Sigmoid colon (tissue), 6 donors: ENCODE measurements at regions not wholly inside any gene's neighbourhood (a gene's known extent, or its start where the extent isn't known, plus 50 kb on each side); places are given as distances from the start of the nearest gene placed in this dataset.

Experiments
- DNase-seq: peaks from one replicate; pipeline ENCODE4 v3.0.0-alpha.2; 2019
- H3K27ac ChIP-seq, 4 donors: fragments of 200-600 bp; sonication (generic); one replicate each; pipeline ENCODE4 v1.5.1; 2016 to 2019; ENCODE audit warnings: mild to moderate bottlenecking in 1 of 4
- H3K27me3 ChIP-seq, 3 donors: fragments of 200-600 bp; sonication (generic); one replicate each; pipeline ENCODE4 v1.5.1; 2019; ENCODE audit warnings: mild to moderate bottlenecking in 1 of 3
- H3K36me3 ChIP-seq, 4 donors: fragments of 200-600 bp; sonication (generic); one replicate each; pipeline ENCODE4 v1.5.1; 2016 to 2019
- H3K4me1 ChIP-seq, 4 donors: fragments of 200-600 bp; sonication (generic); one replicate each; pipeline ENCODE4 v1.5.1; 2017 to 2019
- H3K4me3 ChIP-seq, 4 donors: fragments of 200-600 bp; sonication (generic); one replicate each; pipeline ENCODE4 v1.5.1; 2017 to 2019; ENCODE audit warnings: mild to moderate bottlenecking in 2 of 4, moderate library complexity in 1 of 4
- H3K9me3 ChIP-seq, 4 donors: fragments of 200-600 bp in 3 of 4; sonication (generic) in 3 of 4; one replicate each; pipeline versions ENCODE4 v1.5.1 to v1.6.1; 2013 to 2019
- EP300 ChIP-seq, 4 donors: sonication (generic); formaldehyde crosslinking; IDR thresholded peaks; one replicate each; pipeline ENCODE4 v1.6.1; 2017; ENCODE audit warnings: antibody characterized with exemption in 4 of 4
- POLR2A ChIP-seq, 2 donors: fragments of 450-650 bp; IDR thresholded peaks; one replicate each; pipeline ENCODE4 v1.6.1; 2016; ENCODE audit warnings: antibody characterized with exemption in 2 of 2, mild to moderate bottlenecking in 2 of 2, moderate library complexity in 2 of 2
- POLR2AphosphoS5 ChIP-seq, 4 donors: sonication (generic); formaldehyde crosslinking; IDR thresholded peaks; one replicate each; pipeline ENCODE4 v1.6.1; 2017; ENCODE audit warnings: antibody characterized with exemption in 4 of 4
- WGBS, 2 donors: extraction: QIAGEN DNeasy Blood & Tissue Kit; methylation state at CpG; one replicate each; pipeline ENCODE4 v1.1.7; 2013; 5-methylcytosine and 5-hydroxymethylcytosine counted together
- intact Hi-C: fragments of 100-400 bp; cut with DNase I; formaldehyde crosslinking; loops from one replicate; pipeline ENCODE4 v1.15.1; 2023
- TF ChIP-seq, protein P1 (sequence below), 4 experiments: fragments of 450-650 bp in 3 of 4; fragments of 200-600 bp in 1 of 4; IDR thresholded peaks; one replicate each; pipeline ENCODE4 v1.5.1; 2016 to 2019; ENCODE audit warnings: antibody characterized with exemption in 4 of 4, mild to moderate bottlenecking in 3 of 4, moderate library complexity in 2 of 4
- donor health status: healthy with polysubstance abuse.
- donor health status: healthy.

DNA sequence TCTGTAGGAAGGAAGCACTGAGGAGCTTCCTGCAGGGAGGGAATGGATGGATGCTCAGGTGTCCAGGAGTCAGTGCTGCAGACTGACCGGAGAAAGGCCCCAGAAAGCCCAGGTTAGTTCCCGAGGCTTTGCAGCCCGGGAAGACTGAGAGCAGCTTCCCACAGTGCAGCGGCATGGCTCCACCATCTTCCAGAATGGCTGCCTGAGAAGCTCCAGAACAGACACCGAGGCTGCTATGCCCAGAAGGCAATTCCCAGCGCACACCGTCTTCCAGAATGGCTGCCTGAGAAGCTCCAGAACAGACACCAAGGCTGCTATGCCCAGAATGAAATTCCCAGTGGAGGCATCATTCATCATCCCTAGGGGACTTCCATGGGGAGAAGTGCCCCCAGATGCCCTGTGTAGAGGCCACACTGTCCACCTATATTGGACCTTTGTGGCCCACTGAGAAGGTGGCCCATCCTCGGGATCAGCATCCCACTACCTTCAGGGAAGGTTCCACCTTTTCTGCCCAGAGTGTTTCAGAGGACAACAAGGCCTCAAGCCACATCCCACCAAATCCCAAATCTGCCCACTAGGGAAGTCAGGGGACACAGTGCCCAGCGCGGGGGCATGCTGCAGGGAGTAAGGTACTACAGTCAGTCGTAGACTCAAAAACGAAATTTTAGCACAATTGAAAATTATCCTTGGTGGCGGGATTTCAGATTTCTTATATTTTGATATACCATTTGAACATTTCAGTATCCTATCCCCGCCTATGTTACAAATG lies 80.5 kb downstream of the KCNF1 start:
- H3K27ac ChIP-seq, result no peak overlapping the region
- intact Hi-C loops, result no loop called here
- H3K4me1 ChIP-seq, result peaks cover 0 to 15% (median 14%) of the 10 kb centered on the region in 4 donors

DNA sequence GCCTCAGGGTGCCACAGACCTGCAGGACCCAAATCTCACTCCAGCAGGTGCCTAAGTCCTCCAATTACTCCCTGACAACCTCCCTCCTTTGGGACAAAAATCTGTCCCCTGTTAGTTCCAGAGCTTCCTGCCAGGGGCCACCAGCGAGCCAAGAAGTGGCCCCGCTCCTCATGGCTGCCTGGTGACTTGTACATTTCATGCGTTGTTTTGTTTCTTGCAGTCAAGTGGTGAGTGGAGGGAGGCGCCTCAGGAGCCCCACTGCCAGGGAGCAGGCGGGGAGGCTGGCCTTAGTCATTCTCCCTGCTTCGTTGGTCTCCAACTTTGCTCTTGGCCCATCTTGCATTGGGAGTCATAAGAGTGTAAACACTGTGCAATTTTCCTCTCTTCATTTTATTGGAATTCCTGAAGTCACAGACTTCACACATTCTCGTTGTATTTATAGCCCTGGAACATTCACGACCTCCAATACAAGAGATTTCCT lies 81.3 kb downstream of the KCNF1 start:
- WGBS, 2 donors, result 53 to 56% methylated on average over 8 of the region's 8 CpGs
- Histone ChIP-seq H3K4me3 (no peak overlapping the region), H3K4me1 (peaks cover 0 to 15% (median 14%) of the 10 kb centered on the region in 4 donors), H3K27ac (peak overlapping the region in 2 of 4 donors; percentile 23 to 37), H3K36me3 (no peaks in the 10 kb centered on the region), H3K27me3 (no peaks in the 10 kb centered on the region), H3K9me3 (no peaks in the 10 kb centered on the region)
- intact Hi-C loops, result no loop called here
- no peak for TF ChIP-seq EP300 (IDR thresholded peaks at IDR 0.05)
- peak in 1 of 4 donors; percentile 23 for TF ChIP-seq POLR2AphosphoS5 (IDR thresholded peaks at IDR 0.05)
- DNase-seq, result peak; percentile 66

More for the DNA sequence above, 80.5 kb downstream of the KCNF1 start:
- peak; percentile 28 for DNase-seq
- WGBS, 2 donors, result 85 to 88% methylated on average over 14 of the region's 14 CpGs
- Histone ChIP-seq H3K27me3 (no peaks in the 10 kb centered on the region), H3K36me3 (no peaks in the 10 kb centered on the region), H3K9me3 (no peaks in the 10 kb centered on the region), H3K4me3 (no peak overlapping the region)
- TF ChIP-seq POLR2A (IDR thresholded peaks at IDR 0.05) (no peak), EP300 (IDR thresholded peaks at IDR 0.05) (no peak), POLR2AphosphoS5 (IDR thresholded peaks at IDR 0.05) (no peak)
- TF ChIP-seq, protein P1, sequence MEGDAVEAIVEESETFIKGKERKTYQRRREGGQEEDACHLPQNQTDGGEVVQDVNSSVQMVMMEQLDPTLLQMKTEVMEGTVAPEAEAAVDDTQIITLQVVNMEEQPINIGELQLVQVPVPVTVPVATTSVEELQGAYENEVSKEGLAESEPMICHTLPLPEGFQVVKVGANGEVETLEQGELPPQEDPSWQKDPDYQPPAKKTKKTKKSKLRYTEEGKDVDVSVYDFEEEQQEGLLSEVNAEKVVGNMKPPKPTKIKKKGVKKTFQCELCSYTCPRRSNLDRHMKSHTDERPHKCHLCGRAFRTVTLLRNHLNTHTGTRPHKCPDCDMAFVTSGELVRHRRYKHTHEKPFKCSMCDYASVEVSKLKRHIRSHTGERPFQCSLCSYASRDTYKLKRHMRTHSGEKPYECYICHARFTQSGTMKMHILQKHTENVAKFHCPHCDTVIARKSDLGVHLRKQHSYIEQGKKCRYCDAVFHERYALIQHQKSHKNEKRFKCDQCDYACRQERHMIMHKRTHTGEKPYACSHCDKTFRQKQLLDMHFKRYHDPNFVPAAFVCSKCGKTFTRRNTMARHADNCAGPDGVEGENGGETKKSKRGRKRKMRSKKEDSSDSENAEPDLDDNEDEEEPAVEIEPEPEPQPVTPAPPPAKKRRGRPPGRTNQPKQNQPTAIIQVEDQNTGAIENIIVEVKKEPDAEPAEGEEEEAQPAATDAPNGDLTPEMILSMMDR (IDR thresholded peaks at IDR 0.05), result no peak

DNA sequence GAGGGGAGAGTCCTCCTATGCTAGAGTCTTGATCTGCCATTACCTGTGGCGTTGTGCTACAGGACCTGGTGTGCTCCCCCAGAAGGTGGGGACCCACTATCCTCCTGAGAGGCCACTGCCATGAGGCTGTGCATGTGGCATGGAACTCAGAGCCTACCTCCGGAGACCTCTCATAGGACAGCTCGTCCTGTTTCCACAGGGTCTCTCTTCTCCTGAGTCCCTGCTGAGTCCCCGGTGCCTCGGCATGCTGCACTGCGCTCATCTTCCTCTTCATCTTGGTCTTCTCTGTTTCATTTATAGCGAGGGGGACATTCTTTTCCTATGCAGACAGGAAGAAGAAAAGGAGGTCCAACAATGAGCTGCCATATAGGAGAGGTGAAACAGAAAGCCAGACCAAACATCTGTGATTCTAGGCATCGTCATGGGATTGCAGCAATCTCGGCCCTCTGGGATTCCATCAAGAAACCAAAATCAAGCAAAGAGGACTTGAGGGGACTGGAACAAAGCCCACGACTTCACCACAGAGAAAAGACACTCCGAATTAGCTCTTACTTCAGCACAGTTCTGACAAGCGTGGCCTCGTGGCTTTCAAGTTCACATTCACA lies 83.7 kb downstream of the KCNF1 start:
- no peaks in the 10 kb centered on the region for H3K36me3 ChIP-seq
- TF ChIP-seq POLR2A (IDR thresholded peaks at IDR 0.05), result no peak
- no peak for TF ChIP-seq EP300 (IDR thresholded peaks at IDR 0.05)
- TF ChIP-seq, protein P1 (IDR thresholded peaks at IDR 0.05), result no peak
- no peak for TF ChIP-seq POLR2AphosphoS5 (IDR thresholded peaks at IDR 0.05)
- no peak for DNase-seq
- H3K4me1 ChIP-seq, result peaks cover 0 to 15% (median 14%) of the 10 kb centered on the region in 4 donors
- no peak overlapping the region for H3K27ac ChIP-seq
- no peaks in the 10 kb centered on the region for H3K27me3 ChIP-seq
- no peak overlapping the region for H3K4me3 ChIP-seq
- H3K9me3 ChIP-seq, result no peaks in the 10 kb centered on the region
- 85 to 89% methylated on average over 13 of the region's 13 CpGs for WGBS, 2 donors
- intact Hi-C loops, result no loop called here

DNA sequence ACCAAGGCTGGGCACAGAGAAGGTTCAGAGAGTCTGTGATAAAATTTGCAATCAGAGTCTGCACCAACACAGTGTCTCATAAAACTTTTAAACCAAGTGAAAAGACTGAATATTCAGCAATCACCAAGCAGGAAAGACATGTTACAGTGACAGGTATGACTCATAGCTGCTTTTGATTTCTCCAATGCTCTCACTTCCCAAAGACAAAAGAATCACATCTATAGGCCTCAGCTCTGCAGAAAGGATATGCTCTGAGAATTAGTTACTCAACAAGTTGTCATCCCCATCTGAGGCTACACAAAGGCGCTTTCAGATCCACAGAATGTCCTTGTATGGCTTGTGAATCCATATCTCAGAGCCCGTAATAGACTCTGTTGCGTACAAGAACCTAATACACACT lies 92.5 kb downstream of the KCNF1 start:
- no peak overlapping the region for H3K4me3 ChIP-seq
- H3K36me3 ChIP-seq, result no peaks in the 10 kb centered on the region
- H3K4me1 ChIP-seq, result no peaks in the 10 kb centered on the region
- H3K27ac ChIP-seq, result no peak overlapping the region
- DNase-seq, result no peak
- 91 to 92% methylated on average over 3 of the region's 3 CpGs for WGBS, 2 donors
- intact Hi-C loops, result no loop called here
- H3K9me3 ChIP-seq, result no peaks in the 10 kb centered on the region
- TF ChIP-seq EP300 (IDR thresholded peaks at IDR 0.05), result no peak
- TF ChIP-seq, protein P1 (IDR thresholded peaks at IDR 0.05), result no peak
- no peak for TF ChIP-seq POLR2A (IDR thresholded peaks at IDR 0.05)
- TF ChIP-seq POLR2AphosphoS5 (IDR thresholded peaks at IDR 0.05), result no peak
- H3K27me3 ChIP-seq, result no peaks in the 10 kb centered on the region

DNA sequence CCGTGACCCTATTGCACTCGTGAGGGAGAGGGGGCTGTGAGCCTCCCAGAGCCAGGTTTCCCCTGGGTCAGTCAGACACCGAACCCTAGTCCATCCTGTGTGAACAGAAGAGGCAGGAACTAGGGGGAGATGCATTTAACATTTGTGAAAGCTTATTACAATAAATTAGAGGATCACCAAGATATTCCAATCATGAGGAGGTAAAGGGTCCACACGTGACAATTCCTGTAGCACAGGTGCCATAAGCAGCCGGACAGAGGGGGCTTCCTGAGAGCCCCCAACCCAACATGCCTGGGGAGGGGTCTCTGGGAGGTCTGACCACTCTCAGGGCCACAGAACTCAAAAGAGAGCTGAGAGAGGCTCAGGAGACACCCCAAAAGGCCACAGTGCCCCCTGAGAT lies 93.3 kb downstream of the KCNF1 start:
- H3K36me3 ChIP-seq, result no peaks in the 10 kb centered on the region
- no peaks in the 10 kb centered on the region for H3K27me3 ChIP-seq
- TF ChIP-seq POLR2A (IDR thresholded peaks at IDR 0.05) (no peak), EP300 (IDR thresholded peaks at IDR 0.05) (no peak), POLR2AphosphoS5 (IDR thresholded peaks at IDR 0.05) (no peak)
- TF ChIP-seq, protein P1 (IDR thresholded peaks at IDR 0.05), result no peak
- no peaks in the 10 kb centered on the region for H3K4me1 ChIP-seq
- H3K4me3 ChIP-seq, result no peak overlapping the region
- intact Hi-C loops, result no loop called here
- 88 to 90% methylated on average over 5 of the region's 5 CpGs for WGBS, 2 donors
- DNase-seq, result no peak
- H3K27ac ChIP-seq, result no peak overlapping the region
- no peaks in the 10 kb centered on the region for H3K9me3 ChIP-seq
